HepG2 (cell line): ENCODE measurements at regions not wholly inside any gene's neighbourhood (a gene's known extent, or its start where the extent isn't known, plus 50 kb on each side); places are given as distances from the start of the nearest gene placed in this dataset.

ENCODE experiments used
- BCL6 ChIP-seq: IDR thresholded peaks from 2 replicates; pipeline ENCODE4 v1.6.1; 2016; ENCODE audit warnings: missing genetic modification reagents, missing compliant biosample characterization
- HNRNPH1 ChIP-seq: fragments of 200-400 bp; formaldehyde crosslinking; optimal IDR thresholded peaks from 2 replicates; pipeline ENCODE3; 2017; ENCODE audit warnings: mild to moderate bottlenecking, low read depth, low read length
- PITX1 ChIP-seq: sonication (generic); formaldehyde crosslinking; IDR thresholded peaks from 2 replicates; pipeline ENCODE4 v1.5.1; 2020; ENCODE audit warnings: mild to moderate bottlenecking, missing genetic modification reagents
- ZNF160 ChIP-seq: sonication (generic); formaldehyde crosslinking; IDR thresholded peaks from 2 replicates; pipeline ENCODE4 v1.8.0; 2022; ENCODE audit warnings: mild to moderate bottlenecking, inconsistent platforms, missing genetic modification reagents
- ZNF337 ChIP-seq: sonication (generic); formaldehyde crosslinking; IDR thresholded peaks from 2 replicates; pipeline ENCODE4 v1.5.1; 2020; ENCODE audit warnings: missing genetic modification reagents, low read depth, mild to moderate bottlenecking, borderline replicate concordance
- ZNF556 ChIP-seq: sonication (generic); formaldehyde crosslinking; IDR thresholded peaks from 2 replicates; pipeline ENCODE4 v1.4.0; 2020; ENCODE audit warnings: mild to moderate bottlenecking, missing genetic modification reagents, borderline replicate concordance
- ZNF777 ChIP-seq: sonication (generic); formaldehyde crosslinking; IDR thresholded peaks from 2 replicates; pipeline ENCODE4 v1.4.0; 2020; ENCODE audit warnings: missing genetic modification reagents
- ZSCAN25 ChIP-seq: sonication (generic); formaldehyde crosslinking; IDR thresholded peaks from 2 replicates; pipeline ENCODE4 v1.8.0; 2022; ENCODE audit warnings: mild to moderate bottlenecking, missing genetic modification reagents
- TF ChIP-seq, protein P1 (sequence below): sonication (generic); formaldehyde crosslinking; IDR thresholded peaks from 2 replicates; pipeline ENCODE4 v1.5.0; 2020; ENCODE audit warnings: mild to moderate bottlenecking, missing genetic modification reagents, moderate library complexity
- TF ChIP-seq, protein P2 (sequence below): IDR thresholded peaks from 2 replicates; pipeline ENCODE4 v1.4.0; 2020; ENCODE audit warnings: mild to moderate bottlenecking, missing genetic modification reagents
- TF ChIP-seq, protein P3 (sequence below): conservative IDR thresholded peaks from 2 replicates; pipeline ENCODE4 v1.6.1; 2018; ENCODE audit warnings: missing genetic modification reagents
- TF ChIP-seq, protein P4 (sequence below): sonication (generic); formaldehyde crosslinking; IDR thresholded peaks from 2 replicates; pipeline ENCODE4 v1.5.0; 2020; ENCODE audit warnings: missing genetic modification reagents
- TF ChIP-seq, protein P5 (sequence below): sonication (generic); formaldehyde crosslinking; IDR thresholded peaks from 2 replicates; pipeline ENCODE4 v1.9.0; 2021; ENCODE audit warnings: missing genetic modification reagents, borderline replicate concordance

- TF ChIP-seq PITX1 (CRISPR knock-in tag) = no peak
- no peak for TF ChIP-seq ZNF160 (CRISPR knock-in tag)
- TF ChIP-seq, protein P1, sequence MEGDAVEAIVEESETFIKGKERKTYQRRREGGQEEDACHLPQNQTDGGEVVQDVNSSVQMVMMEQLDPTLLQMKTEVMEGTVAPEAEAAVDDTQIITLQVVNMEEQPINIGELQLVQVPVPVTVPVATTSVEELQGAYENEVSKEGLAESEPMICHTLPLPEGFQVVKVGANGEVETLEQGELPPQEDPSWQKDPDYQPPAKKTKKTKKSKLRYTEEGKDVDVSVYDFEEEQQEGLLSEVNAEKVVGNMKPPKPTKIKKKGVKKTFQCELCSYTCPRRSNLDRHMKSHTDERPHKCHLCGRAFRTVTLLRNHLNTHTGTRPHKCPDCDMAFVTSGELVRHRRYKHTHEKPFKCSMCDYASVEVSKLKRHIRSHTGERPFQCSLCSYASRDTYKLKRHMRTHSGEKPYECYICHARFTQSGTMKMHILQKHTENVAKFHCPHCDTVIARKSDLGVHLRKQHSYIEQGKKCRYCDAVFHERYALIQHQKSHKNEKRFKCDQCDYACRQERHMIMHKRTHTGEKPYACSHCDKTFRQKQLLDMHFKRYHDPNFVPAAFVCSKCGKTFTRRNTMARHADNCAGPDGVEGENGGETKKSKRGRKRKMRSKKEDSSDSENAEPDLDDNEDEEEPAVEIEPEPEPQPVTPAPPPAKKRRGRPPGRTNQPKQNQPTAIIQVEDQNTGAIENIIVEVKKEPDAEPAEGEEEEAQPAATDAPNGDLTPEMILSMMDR (CRISPR knock-in tag) = no peak
- TF ChIP-seq ZNF337 (CRISPR knock-in tag) = no peak
- no peak for TF ChIP-seq ZNF556 (CRISPR knock-in tag)
- no peak for TF ChIP-seq ZSCAN25 (CRISPR knock-in tag)
- TF ChIP-seq, protein P2, sequence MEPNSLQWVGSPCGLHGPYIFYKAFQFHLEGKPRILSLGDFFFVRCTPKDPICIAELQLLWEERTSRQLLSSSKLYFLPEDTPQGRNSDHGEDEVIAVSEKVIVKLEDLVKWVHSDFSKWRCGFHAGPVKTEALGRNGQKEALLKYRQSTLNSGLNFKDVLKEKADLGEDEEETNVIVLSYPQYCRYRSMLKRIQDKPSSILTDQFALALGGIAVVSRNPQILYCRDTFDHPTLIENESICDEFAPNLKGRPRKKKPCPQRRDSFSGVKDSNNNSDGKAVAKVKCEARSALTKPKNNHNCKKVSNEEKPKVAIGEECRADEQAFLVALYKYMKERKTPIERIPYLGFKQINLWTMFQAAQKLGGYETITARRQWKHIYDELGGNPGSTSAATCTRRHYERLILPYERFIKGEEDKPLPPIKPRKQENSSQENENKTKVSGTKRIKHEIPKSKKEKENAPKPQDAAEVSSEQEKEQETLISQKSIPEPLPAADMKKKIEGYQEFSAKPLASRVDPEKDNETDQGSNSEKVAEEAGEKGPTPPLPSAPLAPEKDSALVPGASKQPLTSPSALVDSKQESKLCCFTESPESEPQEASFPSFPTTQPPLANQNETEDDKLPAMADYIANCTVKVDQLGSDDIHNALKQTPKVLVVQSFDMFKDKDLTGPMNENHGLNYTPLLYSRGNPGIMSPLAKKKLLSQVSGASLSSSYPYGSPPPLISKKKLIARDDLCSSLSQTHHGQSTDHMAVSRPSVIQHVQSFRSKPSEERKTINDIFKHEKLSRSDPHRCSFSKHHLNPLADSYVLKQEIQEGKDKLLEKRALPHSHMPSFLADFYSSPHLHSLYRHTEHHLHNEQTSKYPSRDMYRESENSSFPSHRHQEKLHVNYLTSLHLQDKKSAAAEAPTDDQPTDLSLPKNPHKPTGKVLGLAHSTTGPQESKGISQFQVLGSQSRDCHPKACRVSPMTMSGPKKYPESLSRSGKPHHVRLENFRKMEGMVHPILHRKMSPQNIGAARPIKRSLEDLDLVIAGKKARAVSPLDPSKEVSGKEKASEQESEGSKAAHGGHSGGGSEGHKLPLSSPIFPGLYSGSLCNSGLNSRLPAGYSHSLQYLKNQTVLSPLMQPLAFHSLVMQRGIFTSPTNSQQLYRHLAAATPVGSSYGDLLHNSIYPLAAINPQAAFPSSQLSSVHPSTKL = no peak
- TF ChIP-seq, protein P3, sequence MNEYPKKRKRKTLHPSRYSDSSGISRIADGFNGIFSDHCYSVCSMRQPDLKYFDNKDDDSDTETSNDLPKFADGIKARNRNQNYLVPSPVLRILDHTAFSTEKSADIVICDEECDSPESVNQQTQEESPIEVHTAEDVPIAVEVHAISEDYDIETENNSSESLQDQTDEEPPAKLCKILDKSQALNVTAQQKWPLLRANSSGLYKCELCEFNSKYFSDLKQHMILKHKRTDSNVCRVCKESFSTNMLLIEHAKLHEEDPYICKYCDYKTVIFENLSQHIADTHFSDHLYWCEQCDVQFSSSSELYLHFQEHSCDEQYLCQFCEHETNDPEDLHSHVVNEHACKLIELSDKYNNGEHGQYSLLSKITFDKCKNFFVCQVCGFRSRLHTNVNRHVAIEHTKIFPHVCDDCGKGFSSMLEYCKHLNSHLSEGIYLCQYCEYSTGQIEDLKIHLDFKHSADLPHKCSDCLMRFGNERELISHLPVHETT (CRISPR knock-in tag) = no peak
- no peak for TF ChIP-seq ZNF777
- TF ChIP-seq, protein P4, sequence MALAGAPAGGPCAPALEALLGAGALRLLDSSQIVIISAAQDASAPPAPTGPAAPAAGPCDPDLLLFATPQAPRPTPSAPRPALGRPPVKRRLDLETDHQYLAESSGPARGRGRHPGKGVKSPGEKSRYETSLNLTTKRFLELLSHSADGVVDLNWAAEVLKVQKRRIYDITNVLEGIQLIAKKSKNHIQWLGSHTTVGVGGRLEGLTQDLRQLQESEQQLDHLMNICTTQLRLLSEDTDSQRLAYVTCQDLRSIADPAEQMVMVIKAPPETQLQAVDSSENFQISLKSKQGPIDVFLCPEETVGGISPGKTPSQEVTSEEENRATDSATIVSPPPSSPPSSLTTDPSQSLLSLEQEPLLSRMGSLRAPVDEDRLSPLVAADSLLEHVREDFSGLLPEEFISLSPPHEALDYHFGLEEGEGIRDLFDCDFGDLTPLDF (CRISPR knock-in tag) = no peak
- TF ChIP-seq BCL6 (CRISPR knock-in tag) = no peak
- no peak for TF ChIP-seq HNRNPH1
- TF ChIP-seq, protein P5, sequence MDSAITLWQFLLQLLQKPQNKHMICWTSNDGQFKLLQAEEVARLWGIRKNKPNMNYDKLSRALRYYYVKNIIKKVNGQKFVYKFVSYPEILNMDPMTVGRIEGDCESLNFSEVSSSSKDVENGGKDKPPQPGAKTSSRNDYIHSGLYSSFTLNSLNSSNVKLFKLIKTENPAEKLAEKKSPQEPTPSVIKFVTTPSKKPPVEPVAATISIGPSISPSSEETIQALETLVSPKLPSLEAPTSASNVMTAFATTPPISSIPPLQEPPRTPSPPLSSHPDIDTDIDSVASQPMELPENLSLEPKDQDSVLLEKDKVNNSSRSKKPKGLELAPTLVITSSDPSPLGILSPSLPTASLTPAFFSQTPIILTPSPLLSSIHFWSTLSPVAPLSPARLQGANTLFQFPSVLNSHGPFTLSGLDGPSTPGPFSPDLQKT = no peak
Measured at GRCh38 chr2:59312967-59313940, 1072.1 kb upstream of the FANCL start.
